ENCODE measurements at regions not wholly inside any gene's neighbourhood (a gene's known extent, or its start where the extent isn't known, plus 50 kb on each side); places are given as distances from the start of the nearest gene placed in this dataset.

GRCh38 chr5:152337484-152337883 lies 67.6 kb downstream of the NMUR2 start:
- no peak for DNase-seq
- in situ Hi-C loops (cut with MboI; ENCODE audit: low pct_unique_long_range_greater_than_20kb, low sequenced_read_pairs): no loop called here

- in situ Hi-C loops (cut with MboI; ENCODE audit: low pct_unique_long_range_greater_than_20kb, low sequenced_read_pairs): no loop called here
- no peak for DNase-seq
These were observed 69.6 kb downstream of the NMUR2 start for GRCh38 chr5:152335461-152335860.

GRCh38 chr5:152332716-152333460 lies 72.2 kb downstream of the NMUR2 start:
- in situ Hi-C loops (cut with MboI; ENCODE audit: low pct_unique_long_range_greater_than_20kb, low sequenced_read_pairs): no loop called here
- no peak for DNase-seq

GRCh38 chr5:152331718-152332117 lies 73.4 kb downstream of the NMUR2 start:
- DNase-seq: no peak
- in situ Hi-C loops (cut with MboI; ENCODE audit: low pct_unique_long_range_greater_than_20kb, low sequenced_read_pairs): no loop called here

- in situ Hi-C loops (cut with MboI; ENCODE audit: low pct_unique_long_range_greater_than_20kb, low sequenced_read_pairs): no loop called here
- DNase-seq: no peak
These were observed 74.1 kb downstream of the NMUR2 start for GRCh38 chr5:152331006-152331405.

- no peak for DNase-seq
- in situ Hi-C loops (cut with MboI; ENCODE audit: low pct_unique_long_range_greater_than_20kb, low sequenced_read_pairs): no loop called here
These were observed 75.3 kb downstream of the NMUR2 start for GRCh38 chr5:152329761-152330283.

- no peak for DNase-seq
- in situ Hi-C loops (cut with MboI; ENCODE audit: low pct_unique_long_range_greater_than_20kb, low sequenced_read_pairs): no loop called here
These were observed 75.9 kb downstream of the NMUR2 start for GRCh38 chr5:152329207-152329606.

- in situ Hi-C loops (cut with MboI; ENCODE audit: low pct_unique_long_range_greater_than_20kb, low sequenced_read_pairs): no loop called here
These were observed 89.1 kb downstream of the NMUR2 start for GRCh38 chr5:152315942-152316341.

DNA sequence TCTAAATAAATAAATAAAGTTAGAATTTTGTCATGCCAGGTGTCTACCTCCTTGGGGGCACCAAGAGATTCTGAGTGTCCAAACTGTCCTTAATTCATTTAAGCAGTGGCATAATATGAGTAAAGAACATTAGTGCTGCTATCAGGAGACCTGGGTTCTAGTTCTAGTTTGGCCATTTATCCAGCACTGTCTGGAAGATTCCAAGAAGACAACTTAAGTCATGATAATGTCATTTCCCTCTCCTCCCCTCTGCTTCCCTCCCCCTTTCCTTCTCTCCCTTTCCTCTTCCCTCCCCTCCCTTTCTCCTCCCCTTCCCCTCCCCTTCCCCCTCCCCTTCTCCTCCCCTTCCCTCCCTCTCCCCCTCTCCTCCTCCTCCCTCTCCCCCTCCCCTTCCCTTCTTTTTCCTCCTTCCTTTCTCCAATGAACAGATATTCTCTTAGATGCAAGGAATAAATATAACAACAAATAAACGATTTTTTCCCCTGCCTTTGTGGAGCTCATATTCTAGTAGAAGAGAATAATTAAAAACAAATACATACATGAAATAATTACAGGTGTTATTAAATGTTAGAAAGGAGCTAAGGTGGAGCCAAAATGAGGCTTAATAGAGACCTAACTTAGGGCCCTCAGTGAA lies 90.8 kb downstream of the NMUR2 start:
- in situ Hi-C loops (cut with MboI; ENCODE audit: low pct_unique_long_range_greater_than_20kb, low sequenced_read_pairs): no loop called here
- DNase-seq: no peak

More at GRCh38 chr5:152315942-152316341, 89.1 kb downstream of the NMUR2 start:
- DNase-seq: no peak

GRCh38 chr5:152309926-152310450 lies 95.1 kb downstream of the NMUR2 start:
- DNase-seq: no peak
- in situ Hi-C loops (cut with MboI; ENCODE audit: low pct_unique_long_range_greater_than_20kb, low sequenced_read_pairs): no loop called here

DNA sequence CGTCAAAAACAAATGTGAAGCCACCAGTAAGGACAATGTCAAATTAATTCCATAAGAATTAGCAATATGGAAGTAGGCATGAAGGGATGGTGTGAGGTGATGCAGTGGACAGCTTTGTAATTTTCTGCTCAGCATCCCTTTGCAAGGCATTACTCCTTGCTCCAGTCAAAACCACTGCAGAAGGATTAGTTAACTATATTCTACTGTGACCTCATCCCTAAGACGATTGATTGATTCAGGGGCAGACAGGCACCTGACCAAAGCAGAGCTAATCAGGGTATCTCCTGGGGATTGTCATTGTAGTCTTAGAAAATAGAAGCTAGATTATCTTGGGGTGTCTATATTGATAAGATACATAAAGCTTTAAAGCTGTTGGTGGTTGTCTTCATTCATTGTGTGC lies 98.7 kb downstream of the NMUR2 start:
- DNase-seq: no peak
- in situ Hi-C loops (cut with MboI; ENCODE audit: low pct_unique_long_range_greater_than_20kb, low sequenced_read_pairs): no loop called here

DNA sequence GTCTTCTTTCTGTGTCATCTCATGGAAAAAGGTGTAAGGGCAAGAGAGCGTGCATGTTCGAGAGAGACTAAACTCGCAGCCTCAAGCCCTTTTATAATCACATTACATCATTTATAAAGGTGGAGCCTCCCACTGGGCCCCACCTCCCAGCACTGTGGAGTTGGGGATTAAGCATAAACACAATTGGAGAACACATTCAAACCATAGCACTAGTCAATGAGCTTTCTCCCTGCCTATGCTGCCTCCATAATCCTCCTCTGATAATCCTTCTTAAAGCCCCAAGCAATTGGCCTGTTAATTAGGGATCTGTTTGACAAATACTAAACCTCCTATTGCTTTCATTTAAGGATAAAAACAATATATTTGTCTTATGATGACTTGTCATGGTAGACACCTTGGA lies 99.6 kb downstream of the NMUR2 start:
- in situ Hi-C loops (cut with MboI; ENCODE audit: low pct_unique_long_range_greater_than_20kb, low sequenced_read_pairs): no loop called here
- no peak for DNase-seq

DNA sequence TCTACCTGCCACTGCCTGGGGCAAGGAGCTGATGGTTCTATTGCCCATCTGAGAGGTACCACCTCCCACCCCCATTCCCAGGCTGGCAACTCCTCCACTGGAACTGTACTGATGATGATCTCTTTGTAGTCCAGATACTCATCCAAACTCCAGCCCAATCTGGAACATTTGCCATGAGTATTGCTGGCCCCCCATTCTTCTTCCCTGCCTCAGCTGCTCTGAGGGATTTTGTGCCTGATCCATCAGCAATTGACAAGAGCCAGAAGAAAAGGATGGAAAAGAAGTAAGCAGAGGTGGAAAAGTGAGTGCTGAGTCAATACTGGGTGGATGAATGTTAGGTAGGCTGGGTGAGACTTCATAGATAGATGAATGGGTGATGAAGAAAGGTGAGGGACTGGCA lies 101.2 kb downstream of the NMUR2 start:
- in situ Hi-C loops (cut with MboI; ENCODE audit: low pct_unique_long_range_greater_than_20kb, low sequenced_read_pairs): no loop called here
- no peak for DNase-seq

DNA sequence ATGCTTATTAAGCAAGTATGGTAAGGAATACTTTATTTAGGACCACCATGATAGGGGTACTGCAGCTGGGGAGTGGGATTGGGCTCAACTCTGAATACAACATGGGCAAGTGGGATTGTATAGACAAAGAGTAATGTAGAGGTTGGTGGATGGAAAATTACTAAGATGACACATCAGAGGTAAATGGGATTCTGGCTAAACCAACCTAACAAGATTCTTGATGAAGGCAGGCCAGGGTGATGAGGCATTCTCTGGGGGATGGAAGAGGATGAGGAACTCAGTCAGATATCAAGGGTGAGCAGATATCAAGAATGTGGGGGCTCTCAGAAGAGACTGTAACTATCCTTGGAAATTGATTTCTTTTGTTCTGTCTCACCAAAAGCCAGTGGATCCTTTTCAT lies 107.2 kb downstream of the NMUR2 start:
- in situ Hi-C loops (cut with MboI; ENCODE audit: low pct_unique_long_range_greater_than_20kb, low sequenced_read_pairs): no loop called here
- no peak for DNase-seq

DNA sequence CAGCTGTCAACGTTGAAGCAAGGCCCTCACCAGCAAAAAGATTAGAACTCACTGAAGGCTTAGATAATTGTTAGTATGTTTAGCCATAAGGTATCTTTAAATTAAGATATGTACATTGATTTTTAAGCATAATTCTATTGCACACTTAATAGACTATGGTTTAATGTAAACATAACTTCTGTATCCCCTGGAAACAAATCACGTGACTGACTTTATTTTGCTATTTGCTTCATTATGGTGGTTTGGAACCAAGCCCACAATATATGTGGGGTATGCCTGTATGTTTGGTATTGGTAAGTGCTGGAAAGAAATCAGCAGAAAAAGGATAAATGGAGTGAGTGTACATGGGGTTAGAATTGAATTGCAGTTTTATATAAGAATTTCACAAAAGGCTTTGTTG lies 111.9 kb downstream of the NMUR2 start:
- in situ Hi-C loops (cut with MboI; ENCODE audit: low pct_unique_long_range_greater_than_20kb, low sequenced_read_pairs): no loop called here
- DNase-seq: no peak

DNA sequence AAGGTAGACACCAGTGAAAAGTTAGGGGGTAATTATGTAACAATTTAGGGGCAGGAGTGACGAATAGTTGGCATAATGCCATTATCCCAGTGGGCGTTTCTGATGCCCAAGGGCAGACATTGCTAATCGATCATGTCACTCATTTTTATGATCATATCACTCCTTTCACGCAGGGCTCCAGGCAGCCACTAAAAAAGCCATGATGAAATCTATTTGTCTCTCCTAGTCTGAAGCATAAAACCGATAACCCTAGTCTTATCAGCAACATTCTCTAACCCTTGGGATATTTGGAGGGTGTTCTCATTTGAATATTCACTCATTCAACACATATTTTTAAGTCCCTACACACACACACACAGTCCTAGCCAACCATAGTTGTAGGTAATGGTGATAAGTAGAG lies 114.9 kb downstream of the NMUR2 start:
- DNase-seq: no peak
- in situ Hi-C loops (cut with MboI; ENCODE audit: low pct_unique_long_range_greater_than_20kb, low sequenced_read_pairs): no loop called here

- DNase-seq: no peak
- in situ Hi-C loops (cut with MboI; ENCODE audit: low pct_unique_long_range_greater_than_20kb, low sequenced_read_pairs): no loop called here
These were observed 116.0 kb downstream of the NMUR2 start for GRCh38 chr5:152288917-152289595.

GRCh38 chr5:152288499-152288898 lies 116.6 kb downstream of the NMUR2 start:
- DNase-seq: no peak

GRCh38 chr5:152285764-152286163 lies 119.3 kb downstream of the NMUR2 start:
- in situ Hi-C loops (cut with MboI; ENCODE audit: low pct_unique_long_range_greater_than_20kb, low sequenced_read_pairs): no loop called here
- DNase-seq: no peak

More at GRCh38 chr5:152288499-152288898, 116.6 kb downstream of the NMUR2 start:
- in situ Hi-C loops (cut with MboI; ENCODE audit: low pct_unique_long_range_greater_than_20kb, low sequenced_read_pairs): no loop called here

GRCh38 chr5:152282331-152282730 lies 122.7 kb downstream of the NMUR2 start:
- DNase-seq: no peak
- in situ Hi-C loops (cut with MboI; ENCODE audit: low pct_unique_long_range_greater_than_20kb, low sequenced_read_pairs): no loop called here
